Posterior cingulate gyrus (tissue), 11 donors: ENCODE measurements at regions not wholly inside any gene's neighbourhood (a gene's known extent, or its start where the extent isn't known, plus 50 kb on each side); places are given as distances from the start of the nearest gene placed in this dataset.

Source experiments
- DNase-seq, 10 donors: peaks; one replicate each; pipeline versions ENCODE4 v3.0.0 to v3.0.0-alpha.2; 2020 to 2021; ENCODE audit warnings: mixed read lengths in 3 of 10
- intact Hi-C: fragments of 100-400 bp; cut with DNase I; formaldehyde crosslinking; loops from one replicate; pipeline ENCODE4 v1.15.1; 2023

DNA sequence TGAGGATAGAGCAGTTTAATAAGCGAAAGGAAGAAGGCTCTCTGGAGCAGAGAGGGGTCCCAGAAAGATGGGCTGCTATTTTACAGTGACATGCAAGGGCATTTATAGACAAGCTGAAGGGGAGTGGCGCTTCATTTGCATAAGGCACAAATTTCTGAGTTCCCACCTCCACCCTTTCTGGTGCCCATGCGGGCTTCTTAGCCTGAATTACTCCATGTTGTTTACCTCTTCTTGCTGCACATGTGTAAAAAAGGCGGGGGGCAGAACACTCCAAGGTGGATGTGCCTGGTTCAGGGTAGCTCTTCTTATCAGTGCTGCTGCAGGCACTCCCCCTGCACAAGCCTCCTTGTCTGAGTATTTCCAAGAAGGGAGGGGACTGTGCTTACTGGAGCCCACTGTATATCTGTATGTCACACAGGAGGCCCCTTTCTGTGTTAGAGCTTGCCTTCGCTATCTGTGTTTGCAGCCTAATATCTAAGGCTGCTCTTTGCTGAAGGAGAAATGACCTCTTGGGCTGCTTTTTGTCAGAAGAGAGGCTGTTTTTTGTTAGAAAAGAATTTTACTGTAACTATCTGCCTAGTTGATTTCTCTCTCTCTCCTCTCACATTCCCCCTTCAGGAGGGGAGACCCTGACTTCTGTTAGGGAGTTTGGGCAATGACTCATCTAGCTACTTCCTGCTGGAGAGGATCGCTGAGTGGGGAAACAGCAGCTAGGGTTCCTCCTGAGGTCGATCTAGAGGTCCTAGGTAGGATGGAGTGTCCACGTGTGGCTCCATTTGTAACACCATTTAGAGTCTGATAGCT is 1057.0 kb upstream of the CNTN5 start:
- intact Hi-C loops, result no loop called here
- no peak for DNase-seq

DNA sequence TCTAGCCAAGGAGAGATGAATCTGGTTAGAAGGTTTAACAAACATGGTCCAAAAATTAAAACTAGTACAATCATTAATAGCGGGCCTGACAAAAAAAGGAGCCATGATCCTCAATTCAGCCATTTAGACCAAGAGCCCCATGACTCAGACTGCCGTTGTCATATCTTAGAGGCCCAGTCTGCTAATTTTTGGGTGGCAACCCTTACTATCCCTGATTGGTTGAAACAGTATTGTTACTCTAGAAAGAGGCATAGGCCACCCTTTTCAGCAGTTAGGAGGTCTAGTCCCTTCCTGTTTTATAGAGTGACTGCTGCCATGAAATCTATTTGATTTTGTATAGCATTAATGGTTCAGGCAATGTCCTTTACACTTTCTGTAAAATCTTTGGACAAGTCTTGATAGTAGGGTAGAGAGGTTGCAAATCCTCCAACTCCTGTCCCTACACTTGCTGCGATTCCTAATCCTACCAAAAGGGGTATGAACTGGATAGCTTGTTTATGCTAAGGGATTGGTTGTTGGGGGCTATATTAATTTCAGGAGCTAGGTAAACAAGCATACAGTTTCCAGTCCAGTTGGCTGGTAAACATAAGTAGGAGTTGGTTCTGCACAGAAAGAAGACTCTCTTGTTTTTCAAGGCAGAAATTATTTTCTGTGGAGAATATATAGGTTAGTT is 1056.3 kb upstream of the CNTN5 start:
- intact Hi-C loops, result no loop called here
- no peak for DNase-seq

DNA sequence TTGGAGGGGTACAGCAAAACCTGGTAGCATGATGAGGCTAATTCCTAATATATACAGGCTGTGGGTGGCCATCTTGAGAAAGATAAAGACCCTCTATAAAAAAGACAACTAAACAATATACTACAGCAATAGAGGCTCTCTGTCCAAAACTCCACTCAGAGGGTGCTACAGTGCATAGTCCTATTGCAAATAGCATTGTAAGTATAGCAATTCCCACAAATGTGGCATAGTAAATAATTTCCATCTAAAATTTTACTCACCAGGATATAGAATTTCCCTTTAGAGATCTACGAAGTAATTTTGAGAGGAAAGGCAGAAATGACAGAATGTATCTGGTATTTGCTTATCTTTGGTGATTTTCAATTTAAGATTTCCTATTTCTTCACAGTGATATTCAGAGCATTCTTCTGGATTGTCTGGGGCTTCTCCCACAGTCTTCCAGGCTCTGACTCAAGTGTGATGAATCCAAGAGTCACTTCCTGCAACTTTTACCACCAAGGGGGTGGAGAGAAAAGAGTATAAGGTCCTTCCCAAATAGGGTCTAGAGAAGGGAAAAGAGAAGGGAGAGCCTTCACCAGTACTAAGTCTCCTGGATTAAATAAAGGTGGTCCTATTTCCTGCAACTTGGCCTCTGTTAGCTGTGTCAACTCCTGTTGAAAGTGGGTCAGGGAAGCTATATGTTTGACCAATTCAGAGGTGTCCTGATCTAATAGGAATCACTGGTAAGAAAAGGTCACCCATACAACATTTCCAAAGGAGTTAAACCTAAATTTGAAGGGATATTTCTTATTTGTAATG is 1054.7 kb upstream of the CNTN5 start:
- intact Hi-C loops, result no loop called here
- no peak for DNase-seq

DNA sequence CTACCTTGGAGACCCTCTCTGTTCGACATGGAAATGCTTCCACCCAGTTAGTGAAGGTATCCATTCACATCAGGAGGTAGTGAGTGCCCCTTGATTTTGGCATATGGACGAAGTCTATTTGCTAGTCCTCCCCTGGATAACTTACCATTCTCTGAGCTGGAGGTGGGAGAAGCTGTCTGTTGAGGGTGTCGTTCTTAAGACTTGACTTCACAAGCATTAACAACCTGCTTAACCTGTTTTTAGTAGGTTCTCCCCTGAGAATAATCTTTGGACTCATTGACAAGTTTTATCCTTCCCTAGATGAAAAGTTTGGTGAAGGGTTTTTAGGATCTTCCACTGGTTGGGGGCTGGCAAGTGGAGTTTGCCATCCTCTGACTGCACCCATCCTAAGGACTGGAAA is 1053.8 kb upstream of the CNTN5 start:
- intact Hi-C loops, result no loop called here
- no peak for DNase-seq

DNA sequence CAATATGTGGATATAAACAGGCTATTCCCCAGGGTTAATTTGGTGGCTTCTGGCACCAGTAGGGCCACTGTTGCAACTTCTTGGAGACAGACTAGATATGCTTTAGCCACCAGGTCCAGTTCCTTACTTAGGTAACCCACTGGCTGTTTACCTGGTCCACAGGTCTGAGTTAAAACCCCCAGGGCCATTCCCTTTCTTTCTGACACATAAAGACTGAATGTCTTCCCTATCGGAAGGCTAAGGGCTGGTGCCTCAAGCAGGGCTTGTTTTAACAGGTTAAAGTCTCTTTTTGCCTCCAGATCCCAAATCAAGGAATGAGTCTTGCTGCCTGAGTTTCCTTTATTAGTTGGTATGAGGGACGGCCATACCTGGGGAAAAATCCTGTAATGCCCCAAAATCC is 1052.7 kb upstream of the CNTN5 start:
- DNase-seq, result no peak
- intact Hi-C loops, result no loop called here

DNA sequence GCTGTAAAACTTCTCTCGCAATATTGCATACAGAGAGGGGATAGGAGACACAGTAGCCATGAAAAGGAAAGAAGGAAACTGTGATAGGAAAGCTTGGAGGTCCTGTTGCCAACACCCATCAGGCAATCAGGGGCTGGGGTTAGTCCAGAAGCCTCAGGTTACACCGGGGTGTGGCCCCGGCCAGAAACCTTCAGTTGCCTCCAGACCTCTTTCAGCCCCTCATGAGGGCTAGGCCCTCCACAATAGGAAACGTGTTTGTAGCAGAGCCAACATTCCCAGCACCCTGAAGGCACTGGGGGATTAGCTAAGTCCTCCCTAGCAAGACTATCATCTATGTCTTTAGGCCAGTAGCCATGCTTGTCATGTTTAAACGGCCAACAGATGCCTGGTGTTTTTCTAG is 1048.0 kb upstream of the CNTN5 start:
- intact Hi-C loops, result no loop called here
- DNase-seq, result no peak

DNA sequence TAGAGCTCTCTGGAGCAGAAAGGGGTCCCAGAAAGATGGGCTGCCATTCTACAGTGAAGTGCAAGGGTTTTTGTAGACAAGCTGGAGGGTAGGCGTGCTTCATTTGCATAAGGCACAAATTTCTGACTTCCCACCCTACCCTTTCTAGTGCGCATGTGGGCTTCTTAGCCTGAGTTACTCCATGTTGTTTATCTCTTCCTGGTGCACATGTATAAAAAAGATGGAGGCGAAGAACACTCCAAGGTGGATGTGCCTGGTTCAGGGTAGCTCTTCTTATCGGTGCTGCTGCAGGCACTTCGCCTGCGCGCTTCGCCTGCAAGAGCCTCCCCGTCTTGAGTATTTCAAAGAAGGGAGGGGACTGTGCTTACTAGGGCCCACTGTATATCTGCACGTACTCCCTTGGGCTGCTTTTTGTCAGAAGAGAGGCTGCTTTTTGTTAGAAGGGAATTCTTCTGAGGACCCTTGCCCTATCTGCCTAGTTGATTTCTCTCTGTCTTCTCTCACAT is 1047.3 kb upstream of the CNTN5 start:
- DNase-seq, result no peak
- intact Hi-C loops, result no loop called here

DNA sequence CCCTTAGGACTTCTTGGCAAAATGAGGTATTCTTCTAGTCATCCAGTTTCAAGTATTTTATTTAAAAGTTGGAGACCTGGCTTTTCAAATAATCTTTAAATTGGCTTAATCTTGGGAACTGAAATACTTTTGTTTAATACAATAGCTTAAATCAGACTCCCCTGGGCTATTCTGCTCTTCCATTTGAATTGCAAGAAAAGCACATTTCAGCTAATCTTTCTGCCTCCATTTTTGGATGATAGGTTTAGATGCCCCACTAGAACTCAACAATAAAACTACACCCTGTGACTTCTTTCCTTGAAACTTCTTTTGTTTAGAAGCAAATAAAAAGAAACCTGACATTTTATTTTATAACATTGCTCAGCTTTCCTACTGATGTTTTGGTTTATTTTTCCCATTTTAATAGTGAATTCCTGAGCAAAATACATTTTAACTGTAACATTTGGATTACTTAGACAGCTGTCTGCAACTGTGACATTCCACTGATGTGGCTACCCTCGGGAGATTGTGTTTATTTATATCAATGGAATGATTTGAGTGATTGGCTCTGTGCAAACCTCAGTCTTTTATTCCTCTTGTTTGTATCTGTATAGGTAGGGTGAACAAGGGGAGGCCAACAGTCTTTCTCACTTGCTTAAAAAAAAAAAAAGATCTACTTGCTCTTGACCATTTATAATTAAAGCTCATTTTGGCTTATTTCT is 1045.8 kb upstream of the CNTN5 start:
- no peak for DNase-seq
- intact Hi-C loops, result no loop called here

DNA sequence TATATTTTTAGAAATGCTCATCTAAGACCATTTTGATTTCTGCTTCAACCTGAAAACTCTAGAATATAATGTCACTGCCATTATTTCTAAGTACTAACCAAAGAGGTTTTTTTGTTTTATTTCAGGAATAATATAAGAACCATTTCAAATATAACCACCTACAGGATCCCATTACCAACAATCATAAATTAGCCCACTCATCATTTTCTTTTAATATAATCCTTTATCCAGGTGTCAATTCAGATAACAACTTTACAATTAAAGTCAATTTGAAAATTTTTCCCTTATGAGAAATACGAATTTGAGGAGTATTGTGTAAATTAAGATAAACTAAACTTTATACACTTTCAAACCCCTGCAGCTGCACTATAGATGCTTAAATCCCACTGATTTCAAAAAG is 1043.0 kb upstream of the CNTN5 start:
- intact Hi-C loops, result no loop called here
- DNase-seq, result no peak

DNA sequence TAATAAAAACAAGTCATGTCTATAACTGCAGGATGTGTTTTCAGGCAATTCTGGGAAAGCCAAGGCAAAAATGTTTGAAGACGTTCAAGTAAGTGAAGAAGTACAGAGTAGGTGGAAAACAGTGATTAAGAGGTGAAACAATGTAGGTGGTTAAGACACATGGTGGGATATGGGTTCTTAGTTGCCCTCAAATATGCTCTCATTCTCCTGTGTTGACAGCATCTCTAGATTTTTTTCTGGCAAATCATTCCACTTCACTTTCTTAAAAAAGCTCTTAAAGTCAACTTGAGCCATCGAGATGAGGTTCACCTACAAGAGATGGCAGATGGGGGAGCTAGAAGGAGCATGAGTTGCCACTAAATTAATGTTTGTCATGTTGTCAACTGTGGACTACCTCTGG is 1041.0 kb upstream of the CNTN5 start:
- no peak for DNase-seq
- intact Hi-C loops, result no loop called here

DNA sequence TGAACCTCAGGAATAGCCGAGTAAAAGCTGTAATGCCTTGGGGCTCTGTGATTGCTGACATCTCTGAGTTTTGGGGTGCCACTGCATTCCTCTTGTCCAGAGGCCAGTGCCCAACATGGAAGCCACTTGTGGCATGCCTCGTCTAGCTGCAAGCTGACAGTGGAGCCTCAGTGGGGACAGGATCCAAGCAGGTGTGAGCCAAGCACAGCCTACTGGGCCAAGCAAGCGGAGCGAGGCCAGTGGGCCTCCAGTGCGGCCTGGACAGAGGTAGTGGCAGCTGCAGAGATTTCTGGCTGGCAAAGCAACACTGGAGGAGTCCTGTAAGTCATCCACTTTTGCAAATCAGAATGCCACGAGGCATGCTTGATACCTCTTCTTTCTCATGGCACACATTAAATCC is 1038.2 kb upstream of the CNTN5 start:
- DNase-seq, result peak in 1 of 10 donors; percentile 66
- intact Hi-C loops, result no loop called here

DNA sequence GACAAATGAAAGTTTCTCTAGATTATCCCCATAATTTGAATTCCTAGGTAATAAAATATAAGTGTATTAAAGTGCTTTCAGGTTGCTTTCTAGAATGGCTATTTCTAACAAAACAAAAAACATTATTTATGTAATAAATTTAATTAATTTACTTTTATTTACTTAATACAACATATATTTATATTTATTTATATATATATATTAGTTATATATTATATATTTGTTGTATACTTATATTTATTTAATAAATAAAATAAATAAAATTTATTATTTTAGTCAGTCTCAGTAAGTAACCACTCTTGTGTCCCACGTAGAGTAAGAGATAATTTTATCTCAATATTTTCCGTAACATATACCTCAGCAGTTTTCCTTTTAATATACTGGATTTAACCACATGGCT is 1031.6 kb upstream of the CNTN5 start:
- no peak for DNase-seq
- intact Hi-C loops, result no loop called here

DNA sequence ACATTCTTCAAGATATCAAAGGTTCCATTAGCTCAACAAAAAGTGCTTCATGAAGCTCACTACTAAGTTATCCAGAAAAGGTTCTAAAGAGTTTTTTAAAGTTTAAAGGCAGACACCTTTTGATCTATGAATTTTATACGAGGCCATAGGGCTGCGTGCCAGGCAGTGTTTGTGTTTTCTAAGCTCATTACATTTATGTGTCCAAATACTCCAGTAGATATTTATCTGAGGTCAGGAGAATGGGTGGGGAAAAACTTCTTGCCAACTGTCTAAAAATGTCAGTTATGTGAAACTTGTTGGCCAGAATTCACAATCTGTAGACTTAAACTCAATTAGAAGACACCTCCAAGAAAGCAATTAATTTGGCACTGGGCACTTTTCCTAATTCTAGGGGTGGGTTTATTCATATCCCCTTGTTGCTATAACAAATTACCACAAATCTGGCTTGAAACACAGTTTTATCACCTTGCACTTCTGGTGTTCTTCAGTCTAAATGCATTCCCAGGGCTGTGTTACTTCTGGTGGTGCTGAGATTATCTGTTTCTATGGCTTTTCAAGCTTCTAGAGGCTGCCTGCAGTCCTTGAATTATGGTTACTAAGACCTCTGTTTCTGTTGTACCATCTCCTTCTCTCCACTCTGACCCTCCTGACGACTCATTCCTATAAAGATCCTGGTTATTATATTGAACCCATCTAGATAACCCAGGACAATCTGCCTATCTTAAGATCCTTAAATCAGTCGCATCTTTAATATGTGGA is 1030.4 kb upstream of the CNTN5 start:
- intact Hi-C loops, result no loop called here

DNA sequence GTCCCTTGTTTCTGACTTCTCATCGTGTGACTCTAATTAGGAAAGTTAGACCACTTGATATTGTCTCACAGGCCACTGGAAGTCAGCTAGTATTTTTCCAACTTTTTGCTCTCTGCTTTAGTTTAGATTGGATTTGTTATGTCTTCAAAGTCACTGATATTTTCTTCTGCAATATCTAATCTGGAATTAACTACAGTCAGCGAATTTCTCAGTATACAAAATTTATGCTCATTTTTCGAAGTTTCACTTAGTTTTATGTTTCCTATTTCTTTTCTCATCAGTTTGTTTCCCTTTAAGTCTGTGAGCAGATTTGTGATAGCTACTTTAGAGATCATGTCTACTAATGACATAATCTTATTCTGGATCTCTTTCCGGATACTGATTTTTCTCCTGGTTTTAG is 1027.2 kb upstream of the CNTN5 start:
- intact Hi-C loops, result no loop called here
- DNase-seq, result no peak

More for the DNA sequence above, 1030.4 kb upstream of the CNTN5 start:
- no peak for DNase-seq

DNA sequence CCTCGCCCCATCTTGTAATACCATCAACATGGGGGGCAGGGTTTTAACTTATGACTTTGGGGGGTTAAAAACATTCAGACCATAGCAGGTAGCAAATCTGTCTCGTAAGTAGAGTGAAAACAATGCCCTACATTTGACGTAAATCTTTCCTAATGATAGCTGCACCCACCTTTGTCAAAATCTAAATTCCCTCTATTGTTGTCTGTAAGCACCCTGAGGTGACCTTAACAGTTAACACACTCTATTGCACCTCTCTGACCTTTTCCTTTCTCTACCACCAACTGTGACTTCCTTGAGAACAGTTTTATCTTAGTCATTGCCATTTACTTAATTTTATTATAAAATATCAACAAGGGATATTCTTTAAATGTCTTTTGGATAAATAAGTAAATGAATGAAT is 1024.9 kb upstream of the CNTN5 start:
- intact Hi-C loops, result no loop called here
- DNase-seq, result no peak

DNA sequence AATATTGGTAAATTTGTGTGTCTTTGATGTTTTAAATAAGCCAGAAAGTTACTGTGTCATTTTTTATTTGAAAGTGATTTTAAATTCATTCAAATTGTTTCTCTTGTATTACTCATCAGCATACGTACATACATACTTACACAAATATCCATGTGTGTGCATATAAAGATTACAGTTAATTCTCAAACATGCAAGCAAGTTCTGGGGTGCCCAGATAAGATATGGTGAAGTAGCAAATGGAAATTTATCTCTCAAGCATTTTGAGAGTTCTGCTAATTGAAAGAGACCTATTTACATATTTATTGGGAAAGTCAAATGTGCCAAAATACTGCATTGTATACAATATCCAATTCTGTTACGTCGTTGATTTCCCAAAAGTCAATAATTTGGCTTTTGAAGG is 1024.0 kb upstream of the CNTN5 start:
- intact Hi-C loops, result no loop called here
- DNase-seq, result no peak

DNA sequence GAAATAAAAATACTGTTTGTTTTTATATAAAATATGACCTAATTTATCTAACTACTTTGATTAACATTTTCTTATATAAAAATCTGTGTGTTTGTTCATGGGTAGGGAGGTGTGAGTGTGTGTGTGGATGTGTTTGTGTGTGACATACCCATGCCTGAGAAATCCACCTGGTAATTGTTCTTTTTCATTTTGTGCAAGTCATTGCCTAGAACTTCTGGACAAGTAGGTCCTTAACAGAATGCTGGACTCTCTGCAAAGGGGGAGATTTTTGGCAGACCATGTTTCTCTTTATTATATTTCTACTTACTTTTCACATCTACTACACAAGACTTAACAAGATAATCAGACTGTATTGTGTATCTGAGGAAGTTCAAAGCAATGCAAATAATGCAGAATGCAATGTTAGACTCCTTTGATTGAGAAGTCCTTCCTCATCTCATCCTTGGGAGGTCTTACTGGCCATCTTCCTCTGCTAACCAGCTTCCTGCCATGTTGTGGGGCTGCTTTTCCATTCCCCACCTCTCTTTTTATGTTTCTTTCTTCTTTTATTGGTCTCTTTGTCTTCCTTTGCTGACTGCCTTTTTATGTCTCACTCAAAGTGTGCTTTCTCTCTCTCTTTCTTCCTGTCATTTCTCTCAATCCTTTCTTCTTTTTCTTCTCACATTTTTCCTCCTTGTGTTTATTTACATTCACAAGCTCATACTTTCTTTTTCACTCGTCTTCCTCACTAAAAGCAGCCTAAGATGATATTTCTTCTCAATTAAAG is 1017.0 kb upstream of the CNTN5 start:
- no peak for DNase-seq
- intact Hi-C loops, result no loop called here

DNA sequence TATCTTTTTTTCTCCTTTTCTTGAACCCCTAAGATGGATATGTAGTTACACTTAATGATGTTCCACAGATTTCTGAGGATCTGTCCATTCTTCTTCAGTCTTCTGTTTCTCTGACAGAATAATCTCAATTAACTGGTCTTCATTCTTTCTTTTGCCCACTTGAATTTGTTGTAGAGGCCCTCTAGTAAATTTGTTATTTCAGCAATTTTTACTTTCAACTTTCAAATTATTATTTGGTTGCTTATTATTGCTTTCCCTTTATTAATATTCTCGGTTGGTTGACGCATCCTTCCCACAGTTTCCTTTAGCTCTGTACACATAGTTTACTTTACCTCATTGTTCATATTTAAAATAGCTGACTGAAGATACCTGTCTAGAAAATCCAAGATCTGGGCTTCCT is 1013.7 kb upstream of the CNTN5 start:
- intact Hi-C loops, result no loop called here
- DNase-seq, result no peak

DNA sequence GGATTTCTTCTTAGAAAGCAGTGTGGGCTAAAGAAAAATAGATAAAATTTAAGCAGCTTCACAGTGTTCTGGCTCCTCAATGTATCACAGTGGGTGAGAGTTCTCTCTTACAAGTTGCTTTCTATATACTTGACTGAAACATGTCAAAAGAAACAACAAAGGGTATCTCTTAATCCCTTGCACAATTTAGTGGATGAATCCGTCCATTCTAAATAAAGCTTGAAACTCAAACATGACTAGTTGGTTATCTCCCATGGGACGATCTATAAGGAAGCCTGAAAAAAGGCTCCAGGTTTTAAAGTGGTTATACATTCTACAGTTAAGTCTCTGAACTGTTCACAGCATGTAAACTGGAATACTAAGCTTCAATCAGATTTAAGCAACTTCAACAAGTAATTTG is 993.1 kb upstream of the CNTN5 start:
- intact Hi-C loops, result no loop called here
- DNase-seq, result no peak
